GM21576 (cell line): ENCODE measurements at regions not wholly inside any gene's neighbourhood (a gene's known extent, or its start where the extent isn't known, plus 50 kb on each side); places are given as distances from the start of the nearest gene placed in this dataset.
"Not testable (repeated sequence)": the region's sequence is repeated elsewhere in the genome, so short reads cannot be mapped to it uniquely, and the experiment has no call there.

Experiments
- ATAC-seq: cut with Tn5 transposase; IDR thresholded peaks from one replicate; pipeline ENCODE4 v1.9.1; 2021; ENCODE audit warnings: mild to moderate bottlenecking, moderate library complexity; ENCODE audit not compliant: unreplicated experiment

- no peak for ATAC-seq
Measured at GRCh38 chr5:66234241-66234640, 90.1 kb downstream of the SREK1 start.

GRCh38 chr5:66238435-66238834 is 94.3 kb downstream of the SREK1 start:
- no peak for ATAC-seq

- ATAC-seq = no peak
Measured at GRCh38 chr5:66239034-66239433, 94.9 kb downstream of the SREK1 start.

- ATAC-seq = no peak
Measured at GRCh38 chr5:66241136-66241825, 97.2 kb downstream of the SREK1 start.

GRCh38 chr5:66242050-66242715 is 98.1 kb downstream of the SREK1 start:
- no peak for ATAC-seq

GRCh38 chr5:66246608-66247007 is 102.5 kb downstream of the SREK1 start:
- no peak for ATAC-seq

GRCh38 chr5:66247176-66247960 is 103.3 kb downstream of the SREK1 start:
- no peak for ATAC-seq

- ATAC-seq = no peak
Measured at GRCh38 chr5:66248874-66249273, 104.8 kb downstream of the SREK1 start.

GRCh38 chr5:66249920-66250319 is 105.8 kb downstream of the SREK1 start:
- ATAC-seq = no peak

- no peak for ATAC-seq
Measured at GRCh38 chr5:66252849-66253248, 108.7 kb downstream of the SREK1 start.

GRCh38 chr5:66255714-66256113 is 111.6 kb downstream of the SREK1 start:
- ATAC-seq = no peak

- no peak for ATAC-seq
Measured at GRCh38 chr5:66273121-66273520, 129.0 kb downstream of the SREK1 start.

- no peak for ATAC-seq
Measured at GRCh38 chr5:66276986-66277385, 132.9 kb downstream of the SREK1 start.

GRCh38 chr5:66277981-66278380 is 133.9 kb downstream of the SREK1 start:
- no peak for ATAC-seq

GRCh38 chr5:66281294-66281693 is 137.2 kb downstream of the SREK1 start:
- ATAC-seq = no peak

- no peak for ATAC-seq
Measured at GRCh38 chr5:66284588-66285342, 140.7 kb downstream of the SREK1 start.

- ATAC-seq = no peak
Measured at GRCh38 chr5:66285343-66285922, 141.3 kb downstream of the SREK1 start.

GRCh38 chr5:66291771-66292170 is 147.7 kb downstream of the SREK1 start:
- ATAC-seq = no peak

- ATAC-seq = not testable (repeated sequence)
Measured at GRCh38 chr5:66293851-66294250, 149.8 kb downstream of the SREK1 start.

GRCh38 chr5:66299463-66299862 is 155.4 kb downstream of the SREK1 start:
- ATAC-seq = no peak

GRCh38 chr5:66302344-66302743 is 158.2 kb downstream of the SREK1 start:
- ATAC-seq = no peak
